ENCODE measurements at regions not wholly inside any gene's neighbourhood (a gene's known extent, or its start where the extent isn't known, plus 50 kb on each side); places are given as distances from the start of the nearest gene placed in this dataset.

DNA sequence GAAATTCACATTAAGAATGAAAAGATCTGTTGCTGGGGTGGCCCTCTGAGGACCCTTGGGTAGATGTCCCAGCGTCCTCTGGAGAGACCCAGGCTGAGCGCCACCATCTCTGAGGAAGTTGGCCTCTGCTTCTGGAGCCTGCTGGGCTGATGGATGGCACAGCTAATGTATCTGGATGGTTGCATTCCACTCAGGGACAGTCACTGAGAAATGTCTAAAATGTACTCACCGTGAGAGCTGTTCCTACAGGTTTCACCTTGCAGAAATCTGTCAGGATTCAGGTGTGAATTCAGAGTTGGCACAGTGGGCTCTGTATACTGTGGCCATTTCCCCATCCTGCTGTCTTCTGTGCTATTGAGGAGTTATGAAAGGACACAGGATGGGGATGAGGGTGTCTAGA, 247.2 kb downstream of the AACS start:
- TF ChIP-seq, protein P1, sequence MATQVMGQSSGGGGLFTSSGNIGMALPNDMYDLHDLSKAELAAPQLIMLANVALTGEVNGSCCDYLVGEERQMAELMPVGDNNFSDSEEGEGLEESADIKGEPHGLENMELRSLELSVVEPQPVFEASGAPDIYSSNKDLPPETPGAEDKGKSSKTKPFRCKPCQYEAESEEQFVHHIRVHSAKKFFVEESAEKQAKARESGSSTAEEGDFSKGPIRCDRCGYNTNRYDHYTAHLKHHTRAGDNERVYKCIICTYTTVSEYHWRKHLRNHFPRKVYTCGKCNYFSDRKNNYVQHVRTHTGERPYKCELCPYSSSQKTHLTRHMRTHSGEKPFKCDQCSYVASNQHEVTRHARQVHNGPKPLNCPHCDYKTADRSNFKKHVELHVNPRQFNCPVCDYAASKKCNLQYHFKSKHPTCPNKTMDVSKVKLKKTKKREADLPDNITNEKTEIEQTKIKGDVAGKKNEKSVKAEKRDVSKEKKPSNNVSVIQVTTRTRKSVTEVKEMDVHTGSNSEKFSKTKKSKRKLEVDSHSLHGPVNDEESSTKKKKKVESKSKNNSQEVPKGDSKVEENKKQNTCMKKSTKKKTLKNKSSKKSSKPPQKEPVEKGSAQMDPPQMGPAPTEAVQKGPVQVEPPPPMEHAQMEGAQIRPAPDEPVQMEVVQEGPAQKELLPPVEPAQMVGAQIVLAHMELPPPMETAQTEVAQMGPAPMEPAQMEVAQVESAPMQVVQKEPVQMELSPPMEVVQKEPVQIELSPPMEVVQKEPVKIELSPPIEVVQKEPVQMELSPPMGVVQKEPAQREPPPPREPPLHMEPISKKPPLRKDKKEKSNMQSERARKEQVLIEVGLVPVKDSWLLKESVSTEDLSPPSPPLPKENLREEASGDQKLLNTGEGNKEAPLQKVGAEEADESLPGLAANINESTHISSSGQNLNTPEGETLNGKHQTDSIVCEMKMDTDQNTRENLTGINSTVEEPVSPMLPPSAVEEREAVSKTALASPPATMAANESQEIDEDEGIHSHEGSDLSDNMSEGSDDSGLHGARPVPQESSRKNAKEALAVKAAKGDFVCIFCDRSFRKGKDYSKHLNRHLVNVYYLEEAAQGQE (IDR thresholded peaks at IDR 0.05; ENCODE audit: low read depth), result no peak
- TF ChIP-seq TCF12 (IDR thresholded peaks at IDR 0.05; ENCODE audit: low read depth), result no peak
- TF ChIP-seq EP300 (IDR thresholded peaks at IDR 0.05; ENCODE audit: borderline replicate concordance), result no peak
- no peak for TF ChIP-seq NFIC (IDR thresholded peaks at IDR 0.05)
- TF ChIP-seq EGR1 (IDR thresholded peaks at IDR 0.05), result no peak
- TF ChIP-seq CREB1 (IDR thresholded peaks at IDR 0.05; ENCODE audit: low read depth), result no peak
- no peak for TF ChIP-seq TEAD4 (IDR thresholded peaks at IDR 0.05)
- TF ChIP-seq YY1 (IDR thresholded peaks at IDR 0.05; ENCODE audit: low read depth), result no peak
- no peak for TF ChIP-seq ZBTB7A (IDR thresholded peaks at IDR 0.05; ENCODE audit: low read depth)
- TF ChIP-seq, protein P2, sequence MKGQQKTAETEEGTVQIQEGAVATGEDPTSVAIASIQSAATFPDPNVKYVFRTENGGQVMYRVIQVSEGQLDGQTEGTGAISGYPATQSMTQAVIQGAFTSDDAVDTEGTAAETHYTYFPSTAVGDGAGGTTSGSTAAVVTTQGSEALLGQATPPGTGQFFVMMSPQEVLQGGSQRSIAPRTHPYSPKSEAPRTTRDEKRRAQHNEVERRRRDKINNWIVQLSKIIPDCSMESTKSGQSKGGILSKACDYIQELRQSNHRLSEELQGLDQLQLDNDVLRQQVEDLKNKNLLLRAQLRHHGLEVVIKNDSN (IDR thresholded peaks at IDR 0.05), result no peak
- TF ChIP-seq TAF1 (IDR thresholded peaks at IDR 0.05; ENCODE audit: low read depth), result no peak
- TF ChIP-seq, protein P3, sequence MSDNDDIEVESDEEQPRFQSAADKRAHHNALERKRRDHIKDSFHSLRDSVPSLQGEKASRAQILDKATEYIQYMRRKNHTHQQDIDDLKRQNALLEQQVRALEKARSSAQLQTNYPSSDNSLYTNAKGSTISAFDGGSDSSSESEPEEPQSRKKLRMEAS (IDR thresholded peaks at IDR 0.05), result no peak
- no peak for TF ChIP-seq FOXM1 (IDR thresholded peaks at IDR 0.05; ENCODE audit: borderline replicate concordance, low read depth)
- TF ChIP-seq RAD21 (IDR thresholded peaks at IDR 0.05; ENCODE audit: low read depth), result no peak
- TF ChIP-seq CEBPB (IDR thresholded peaks at IDR 0.05), result no peak

DNA sequence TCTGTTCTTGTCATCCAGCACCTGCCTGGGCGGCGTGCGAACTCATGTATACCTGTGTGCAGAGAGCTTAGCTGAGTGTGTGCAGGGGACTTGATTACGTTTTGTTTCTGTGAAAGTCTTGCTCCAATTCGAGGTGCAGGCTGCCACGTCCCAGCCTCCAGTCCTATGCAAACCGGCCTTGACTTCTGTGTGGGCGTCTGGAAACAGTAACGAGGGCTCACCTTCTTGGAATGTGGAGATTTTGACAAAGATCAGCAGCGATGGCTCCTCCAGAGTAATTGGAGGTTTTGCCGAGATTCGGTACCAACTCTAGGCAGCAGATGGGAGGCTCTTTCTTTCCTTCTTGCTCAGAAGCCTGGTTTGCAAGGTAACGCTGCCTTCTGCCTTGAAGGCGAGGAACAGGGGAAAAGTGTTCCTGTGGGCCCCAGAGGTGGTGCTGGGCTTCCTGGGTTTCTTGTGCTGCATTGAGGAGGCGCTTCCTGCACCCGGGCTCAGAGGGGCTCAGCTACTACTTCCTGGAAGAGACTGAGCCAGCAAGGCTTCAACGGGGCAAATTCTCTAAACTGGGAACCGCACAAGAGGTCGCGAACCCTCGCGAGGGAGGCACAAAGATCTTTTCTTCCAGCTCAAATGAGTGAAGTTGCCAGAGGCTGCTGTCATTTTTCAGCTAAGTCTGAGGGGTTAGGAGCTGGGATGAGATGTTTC, 249.0 kb downstream of the AACS start:
- TF ChIP-seq FOXM1 (IDR thresholded peaks at IDR 0.05; ENCODE audit: borderline replicate concordance, low read depth) (no peak), CREB1 (IDR thresholded peaks at IDR 0.05; ENCODE audit: low read depth) (no peak), TCF12 (IDR thresholded peaks at IDR 0.05; ENCODE audit: low read depth) (no peak), EP300 (IDR thresholded peaks at IDR 0.05; ENCODE audit: borderline replicate concordance) (no peak), RAD21 (IDR thresholded peaks at IDR 0.05; ENCODE audit: low read depth) (no peak), TAF1 (IDR thresholded peaks at IDR 0.05; ENCODE audit: low read depth) (no peak), ZBTB7A (IDR thresholded peaks at IDR 0.05; ENCODE audit: low read depth) (no peak), TEAD4 (IDR thresholded peaks at IDR 0.05) (no peak), EGR1 (IDR thresholded peaks at IDR 0.05) (no peak), NFIC (IDR thresholded peaks at IDR 0.05) (no peak), YY1 (IDR thresholded peaks at IDR 0.05; ENCODE audit: low read depth) (no peak), CEBPB (IDR thresholded peaks at IDR 0.05) (no peak)
- TF ChIP-seq, protein P2 (IDR thresholded peaks at IDR 0.05), result no peak
- TF ChIP-seq, protein P3 (IDR thresholded peaks at IDR 0.05), result no peak
- TF ChIP-seq, protein P1 (IDR thresholded peaks at IDR 0.05; ENCODE audit: low read depth), result no peak

DNA sequence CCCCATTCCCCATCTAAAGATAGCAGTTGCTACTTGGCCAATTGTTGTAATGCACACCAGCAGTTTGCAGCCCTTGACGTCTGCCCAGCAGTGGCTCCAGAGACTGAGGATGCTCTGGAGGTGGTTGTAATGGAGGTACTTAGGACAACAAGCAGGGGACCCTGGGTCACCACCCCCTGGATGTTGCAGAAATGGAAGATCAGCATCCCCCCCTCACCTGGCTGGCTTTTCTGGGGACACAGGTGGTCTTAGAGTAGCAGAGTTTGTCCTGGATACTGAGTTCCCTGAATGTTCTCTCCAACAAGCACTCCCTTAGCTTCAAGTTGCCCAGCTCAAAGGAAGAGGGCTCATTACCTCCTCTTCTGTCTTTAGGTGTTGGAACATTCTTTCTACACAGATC, 250.5 kb downstream of the AACS start:
- TF ChIP-seq EGR1 (IDR thresholded peaks at IDR 0.05) (no peak), TAF1 (IDR thresholded peaks at IDR 0.05; ENCODE audit: low read depth) (no peak), CREB1 (IDR thresholded peaks at IDR 0.05; ENCODE audit: low read depth) (no peak), ZBTB7A (IDR thresholded peaks at IDR 0.05; ENCODE audit: low read depth) (no peak), NFIC (IDR thresholded peaks at IDR 0.05) (no peak), FOXM1 (IDR thresholded peaks at IDR 0.05; ENCODE audit: borderline replicate concordance, low read depth) (no peak), YY1 (IDR thresholded peaks at IDR 0.05; ENCODE audit: low read depth) (no peak), RAD21 (IDR thresholded peaks at IDR 0.05; ENCODE audit: low read depth) (no peak), TCF12 (IDR thresholded peaks at IDR 0.05; ENCODE audit: low read depth) (no peak), CEBPB (IDR thresholded peaks at IDR 0.05) (no peak)
- TF ChIP-seq, protein P1 (IDR thresholded peaks at IDR 0.05; ENCODE audit: low read depth), result no peak
- TF ChIP-seq, protein P2 (IDR thresholded peaks at IDR 0.05), result no peak
